Endothelial cell of umbilical vein (primary cell): ENCODE measurements at regions not wholly inside any gene's neighbourhood (a gene's known extent, or its start where the extent isn't known, plus 50 kb on each side); places are given as distances from the start of the nearest gene placed in this dataset.

ENCODE experiments used
- BruUV-seq: library from RNA; stranded (reverse); fragments of 400-500 nt; replicated peaks from 2 replicates; lab custom pipeline; 2021; lab: Mats Ljungman, UMichigan
- CTCF ChIA-PET: fragments of 300-600, 350-600 bp; sonication (Branson Sonifier 250); formaldehyde crosslinking; loops from one replicate; lab custom pipeline; 2021; ENCODE audit warnings: antibody characterized with exemption, inconsistent platforms; lab: Charles Lee
- POLR2A ChIA-PET: fragments of 300-600, 350-600 bp; sonication (Branson Sonifier 250); formaldehyde crosslinking; loops from one replicate; lab custom pipeline; 2021; ENCODE audit warnings: antibody characterized with exemption, inconsistent platforms; lab: Charles Lee
- DNase-seq: peaks from one replicate; pipeline ENCODE4 v3.0.0-alpha.2; 2011; ENCODE audit warnings: low read depth, low spot score
- FAIRE-seq: peaks from 2 replicates; lab custom pipeline; 2011; peaks lifted over from hg19 to GRCh38; lab: Jason Lieb, UNC
- H2AFZ ChIP-seq: 2 replicates; pipeline ENCODE4 v1.6.0; 2012; ENCODE audit warnings: low read depth, low read length, control low read depth, inconsistent platforms
- H3K27ac ChIP-seq: 2 replicates; pipeline ENCODE4 v1.5.1; 2011; ENCODE audit warnings: low read depth, mild to moderate bottlenecking, control low read depth, low read length, moderate library complexity; ENCODE audit not compliant: insufficient read depth
- H3K27me3 ChIP-seq, 2 experiments: 2 replicates each; pipeline versions ENCODE4 v1.6.0 to v1.6.1; 2011; ENCODE audit warnings: low read length in 2 of 2, mixed read lengths in 1 of 2; ENCODE audit not compliant: control insufficient read depth in 2 of 2, insufficient read depth in 2 of 2
- H3K36me3 ChIP-seq, 2 experiments: 2 replicates in 1 of 2; 3 replicates in 1 of 2; pipeline ENCODE4 v1.5.1; 2011; ENCODE audit warnings: low read length in 2 of 2, mild to moderate bottlenecking in 1 of 2, moderate library complexity in 1 of 2; ENCODE audit not compliant: control insufficient read depth in 2 of 2, insufficient read depth in 2 of 2; ENCODE audit errors: extremely low read depth in 1 of 2
- H3K4me1 ChIP-seq: 3 replicates; pipeline ENCODE4 v1.5.1; 2011; ENCODE audit warnings: mild to moderate bottlenecking, low read length; ENCODE audit not compliant: control insufficient read depth, insufficient read depth; ENCODE audit errors: extremely low read depth
- H3K4me2 ChIP-seq: 2 replicates; pipeline ENCODE4 v1.6.1; 2011; ENCODE audit warnings: low read length, control low read depth, mixed read lengths; ENCODE audit not compliant: insufficient read depth
- H3K4me3 ChIP-seq, 3 experiments: fragments of 200-600 bp in 1 of 3; sonication (generic), shearing (Covaris generic) in 1 of 3; replicated peaks in 1 of 3; 2 replicates each; pipeline ENCODE4 v1.5.1; 2011 to 2016; ENCODE audit warnings: control low read depth in 3 of 3, low read length in 3 of 3, mild to moderate bottlenecking in 2 of 3, inconsistent platforms in 1 of 3, low read depth in 1 of 3, moderate library complexity in 1 of 3; ENCODE audit not compliant: insufficient read depth in 1 of 3
- H3K79me2 ChIP-seq: 2 replicates; pipeline ENCODE4 v1.6.0; 2012; ENCODE audit warnings: low read length, inconsistent platforms; ENCODE audit not compliant: control insufficient read depth, insufficient read depth
- H3K9ac ChIP-seq: replicated peaks from 2 replicates; pipeline ENCODE3; 2011; ENCODE audit warnings: low read length, control low read depth; ENCODE audit not compliant: insufficient read depth; ENCODE audit errors: extremely low read depth
- H3K9me1 ChIP-seq: replicated peaks from 3 replicates; pipeline ENCODE4 v1.6.0; 2011; ENCODE audit warnings: mild to moderate bottlenecking, low read length; ENCODE audit not compliant: control insufficient read depth, insufficient read depth; ENCODE audit errors: extremely low read depth
- H3K9me3 ChIP-seq: replicated peaks from 2 replicates; pipeline ENCODE4 v1.5.1; 2012; ENCODE audit warnings: low read length, inconsistent platforms; ENCODE audit not compliant: control insufficient read depth, insufficient read depth
- H4K20me1 ChIP-seq: replicated peaks from 2 replicates; pipeline ENCODE3; 2011; ENCODE audit warnings: mild to moderate bottlenecking, low read length; ENCODE audit not compliant: control insufficient read depth, insufficient read depth; ENCODE audit errors: extremely low read depth
- EZH2 ChIP-seq: IDR thresholded peaks from 2 replicates; pipeline ENCODE4 v1.6.1; 2012; ENCODE audit warnings: borderline replicate concordance, low read depth, mild to moderate bottlenecking, moderate library complexity, low read length, inconsistent platforms; ENCODE audit not compliant: severe bottlenecking
- MAX ChIP-seq: IDR thresholded peaks from 2 replicates; pipeline ENCODE4 v1.6.1; 2011; ENCODE audit not compliant: insufficient read depth, insufficient read length
- MYC ChIP-seq: IDR thresholded peaks from one replicate; pipeline ENCODE4 v1.6.1; 2011; ENCODE audit warnings: mild to moderate bottlenecking, low read depth, low read length
- POLR2AphosphoS5 ChIP-seq: IDR thresholded peaks from 2 replicates; pipeline ENCODE4 v1.6.1; 2012; ENCODE audit warnings: low read depth, mild to moderate bottlenecking, control low read depth, low read length, moderate library complexity; ENCODE audit not compliant: insufficient read depth
- dilution Hi-C: fragments of 300-500 bp; cut with MboI; formaldehyde crosslinking; loops from one replicate; pipeline ENCODE4 v1.15.0; 2019; ENCODE audit warnings: low sequenced_read_pairs; ENCODE audit not compliant: extremely low pct_ligation_motif_present
- intact Hi-C: fragments of 100-400 bp; cut with micrococcal nuclease; formaldehyde crosslinking; loops from one replicate; pipeline ENCODE4 v1.10.0; 2022
- TF ChIP-seq, protein P1 (sequence below), 2 donors: IDR thresholded peaks; 1 replicate in 1 of 2; 2 replicates in 1 of 2; pipeline ENCODE4 v1.5.1; 2011; ENCODE audit warnings: low read length in 2 of 2, mild to moderate bottlenecking in 2 of 2, moderate library complexity in 2 of 2, control low read depth in 1 of 2, inconsistent platforms in 1 of 2, low read depth in 1 of 2; ENCODE audit not compliant: insufficient read depth in 1 of 2; ENCODE audit errors: extremely low read depth in 1 of 2

GRCh38 chrX:137430301-137430700 lies 135.6 kb upstream of the ZIC3 start:
- no peak overlapping the region for H3K9ac ChIP-seq
- FAIRE-seq (no peak), DNase-seq (no peak)
- peaks cover 15 to 32% of the 10 kb centered on the region in 2 experiments for H3K27me3 ChIP-seq
- H3K9me1 ChIP-seq, result no peaks in the 10 kb centered on the region
- no peaks in the 10 kb centered on the region for H3K36me3 ChIP-seq
- intact Hi-C loops, result no loop called here
- H3K4me2 ChIP-seq, result no peak overlapping the region
- no peak overlapping the region for H3K27ac ChIP-seq
- no TSS peak for BruUV-seq
- ChIA-PET POLR2A (no interaction called here), CTCF (no interaction called here)
- H3K79me2 ChIP-seq, result no peaks in the 10 kb centered on the region
- dilution Hi-C loops, result no loop called here
- H2AFZ ChIP-seq, result no peak overlapping the region
- no peaks in the 10 kb centered on the region for H3K9me3 ChIP-seq
- no peak for TF ChIP-seq MAX
- TF ChIP-seq, protein P1, sequence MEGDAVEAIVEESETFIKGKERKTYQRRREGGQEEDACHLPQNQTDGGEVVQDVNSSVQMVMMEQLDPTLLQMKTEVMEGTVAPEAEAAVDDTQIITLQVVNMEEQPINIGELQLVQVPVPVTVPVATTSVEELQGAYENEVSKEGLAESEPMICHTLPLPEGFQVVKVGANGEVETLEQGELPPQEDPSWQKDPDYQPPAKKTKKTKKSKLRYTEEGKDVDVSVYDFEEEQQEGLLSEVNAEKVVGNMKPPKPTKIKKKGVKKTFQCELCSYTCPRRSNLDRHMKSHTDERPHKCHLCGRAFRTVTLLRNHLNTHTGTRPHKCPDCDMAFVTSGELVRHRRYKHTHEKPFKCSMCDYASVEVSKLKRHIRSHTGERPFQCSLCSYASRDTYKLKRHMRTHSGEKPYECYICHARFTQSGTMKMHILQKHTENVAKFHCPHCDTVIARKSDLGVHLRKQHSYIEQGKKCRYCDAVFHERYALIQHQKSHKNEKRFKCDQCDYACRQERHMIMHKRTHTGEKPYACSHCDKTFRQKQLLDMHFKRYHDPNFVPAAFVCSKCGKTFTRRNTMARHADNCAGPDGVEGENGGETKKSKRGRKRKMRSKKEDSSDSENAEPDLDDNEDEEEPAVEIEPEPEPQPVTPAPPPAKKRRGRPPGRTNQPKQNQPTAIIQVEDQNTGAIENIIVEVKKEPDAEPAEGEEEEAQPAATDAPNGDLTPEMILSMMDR (IDR thresholded peaks at IDR 0.05; ENCODE audit: extremely low read depth in 1 of 2, insufficient read depth in 1 of 2, low read depth in 1 of 2, low read length in 2 of 2), result no peak
- TF ChIP-seq POLR2AphosphoS5, result no peak
- H4K20me1 ChIP-seq, result no peaks in the 10 kb centered on the region
- no peaks in the 10 kb centered on the region for H3K4me1 ChIP-seq
- H3K4me3 ChIP-seq, result no peak overlapping the region

DNA sequence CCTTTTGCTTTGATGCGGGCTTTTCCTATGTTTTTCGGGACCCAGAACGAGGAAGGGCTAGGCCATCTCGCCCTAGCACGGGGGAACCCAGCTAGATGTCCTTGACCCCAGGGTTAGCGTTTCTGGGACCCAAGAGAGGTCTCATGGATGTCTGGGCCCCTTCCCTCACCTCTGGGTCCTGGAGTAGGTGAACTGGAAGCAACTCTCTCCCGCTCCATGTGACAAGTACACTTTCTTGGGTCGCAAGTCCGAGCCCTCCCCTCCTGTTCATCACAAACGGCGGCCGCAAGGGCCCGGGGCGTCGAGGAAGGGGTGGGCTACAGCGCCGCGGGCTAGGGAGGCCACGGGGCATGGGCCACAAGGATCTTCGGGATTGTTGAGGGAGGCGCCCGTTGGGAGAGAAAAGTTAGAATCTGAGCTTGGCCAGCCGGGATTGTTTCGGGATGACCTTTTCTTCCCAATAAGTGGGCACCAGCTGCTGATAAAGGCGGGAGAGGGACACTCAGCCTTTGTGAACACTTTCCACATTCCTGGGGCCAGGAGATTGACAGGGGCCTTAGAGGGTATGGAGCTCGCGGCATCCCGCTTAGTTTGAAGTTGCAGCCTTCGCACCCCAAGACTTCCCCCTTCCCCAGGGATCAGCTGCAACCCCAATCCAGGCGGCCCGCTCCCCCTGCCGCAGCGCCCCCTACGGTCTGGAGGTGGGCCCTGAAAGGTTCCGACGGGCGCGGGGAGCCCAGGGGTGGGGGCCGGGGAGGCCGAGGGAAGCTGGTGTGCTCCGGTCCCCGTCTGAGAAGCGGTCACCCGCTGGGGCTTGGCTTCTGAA lies 136.9 kb upstream of the ZIC3 start:
- ChIA-PET CTCF (no interaction called here), POLR2A (no interaction called here)
- Histone ChIP-seq H4K20me1 (no peaks in the 10 kb centered on the region), H3K27ac (no peak overlapping the region), H3K79me2 (no peaks in the 10 kb centered on the region), H3K4me2 (no peak overlapping the region), H3K27me3 (peaks cover 15 to 35% of the 10 kb centered on the region in 2 experiments), H3K4me3 (no peak overlapping the region), H3K36me3 (no peaks in the 10 kb centered on the region), H3K9me3 (no peaks in the 10 kb centered on the region), H3K9me1 (no peaks in the 10 kb centered on the region), H2AFZ (no peak overlapping the region), H3K4me1 (no peaks in the 10 kb centered on the region), H3K9ac (no peak overlapping the region)
- no TSS peak for BruUV-seq
- no peak for FAIRE-seq
- TF ChIP-seq, protein P1 (IDR thresholded peaks at IDR 0.05; ENCODE audit: extremely low read depth in 1 of 2, insufficient read depth in 1 of 2, low read depth in 1 of 2, low read length in 2 of 2), result peak in 1 of 2 donors; percentile 4
- TF ChIP-seq MYC (no peak), EZH2 (peak; percentile 67)
- no peak for DNase-seq
- dilution Hi-C loops (no loop called here), intact Hi-C loops (no loop called here)
